Heart right ventricle (tissue), 16 donors: ENCODE measurements at regions not wholly inside any gene's neighbourhood (a gene's known extent, or its start where the extent isn't known, plus 50 kb on each side); places are given as distances from the start of the nearest gene placed in this dataset.

ENCODE experiments used
- ATAC-seq, 8 donors: fragments of 200-7000 bp; cut with Tn5 transposase; one replicate each; pipeline ENCODE4 v1.9.1; 2020; ENCODE audit warnings: mild to moderate bottlenecking in 8 of 8, moderate library complexity in 8 of 8, moderate number of reproducible peaks in 1 of 8
- DNase-seq, 2 donors: peaks; one replicate each; pipeline ENCODE4 v3.0.0-alpha.2; 2020
- H3K27ac ChIP-seq, 10 donors: fragments of 200-600 bp; sonication (generic) in 2 of 10; one replicate each; pipeline versions ENCODE4 v1.5.0 to v1.8.0; 2020 to 2022; ENCODE audit warnings: mild to moderate bottlenecking in 3 of 10
- H3K27me3 ChIP-seq, 7 donors: fragments of 200-600 bp; one replicate each; pipeline ENCODE4 v1.8.0; 2021 to 2022; ENCODE audit warnings: mild to moderate bottlenecking in 2 of 7
- H3K36me3 ChIP-seq, 9 donors: fragments of 200-600 bp; sonication (generic) in 1 of 9; one replicate each; pipeline versions ENCODE4 v1.5.0 to v1.8.0; 2020 to 2022; ENCODE audit warnings: mild to moderate bottlenecking in 2 of 9
- H3K4me1 ChIP-seq, 9 donors: fragments of 200-600 bp; sonication (generic) in 1 of 9; one replicate each; pipeline versions ENCODE4 v1.5.0 to v1.8.0; 2020 to 2022; ENCODE audit warnings: mild to moderate bottlenecking in 4 of 9
- H3K4me3 ChIP-seq, 10 donors: fragments of 200-600 bp; sonication (generic) in 2 of 10; one replicate each; pipeline versions ENCODE4 v1.5.0 to v1.8.0; 2020 to 2022; ENCODE audit warnings: mild to moderate bottlenecking in 7 of 10, moderate library complexity in 2 of 10
- H3K9me3 ChIP-seq, 11 donors: fragments of 200-600 bp in 10 of 11; sonication (generic) in 2 of 11; one replicate each; pipeline versions ENCODE4 v1.5.0 to v1.8.0; 2013 to 2022; ENCODE audit warnings: mild to moderate bottlenecking in 2 of 11, control low read depth in 1 of 11, moderate library complexity in 1 of 11
- WGBS, 2 donors: extraction: QIAGEN DNeasy Blood & Tissue Kit; methylation state at CpG; one replicate each; pipeline ENCODE4 v1.1.7; 2013; ENCODE audit warnings: inconsistent platforms in 1 of 2; 5-methylcytosine and 5-hydroxymethylcytosine counted together
- intact Hi-C, 10 donors: fragments of 100-400 bp; cut with DNase I; formaldehyde crosslinking; loops; one replicate each; pipeline versions ENCODE4 v1.11.1 to v1.14.2; 2022
- TF ChIP-seq, protein P1 (sequence below), 9 donors: fragments of 200-600 bp; sonication (generic) in 2 of 9; IDR thresholded peaks; one replicate each; pipeline versions ENCODE4 v1.5.0 to v1.8.0; 2021 to 2022; ENCODE audit warnings: antibody characterized with exemption in 9 of 9, mild to moderate bottlenecking in 5 of 9, moderate library complexity in 1 of 9
- donor health status: Arrhythmogenic right ventricular cardiomyopathy.
- donor health status: ischemic (EF 13 %, LVEDD 7.1; RV severe dilation, severe dysfunction).
- donor health status: healthy with polysubstance abuse.
- donor health status: DM: no; HTN: yes; CAD: no.
- donor health status: DM: no; HTN: no; CAD: no.
- donor health status: ischemic (EF 25% LVEDD 6.9; RV normal size, moderate dysfunction).
- donor health status: ischemic (EF 25% LVEDD 5.7; RV mildly dilated, moderate dysfunction).
- donor health status: healthy.
- donor health status: DM: yes; HTN: yes; CAD: no.
- donor health status: Ischemic cardiomyopathy.
- donor health status: ischemic (EF 35%, LVEDD 5.7; RV mildly dilated, moderate dysfunction).
- donor health status: nonischemic (EF 11% LVEDD 7.7; RV severe dilation, severe dysfunction).
- donor health status: DM: yes; HTN: yes; CAD: no.
- donor health status: PGD.
- donor health status: ischemic (EF 29% LVEDD 5.4; RV normal size, mild dysfunction).
- donor health status: nonischemic (EF 23%, LVEDD 6.1; RV moderate dilation, normal function).

DNA sequence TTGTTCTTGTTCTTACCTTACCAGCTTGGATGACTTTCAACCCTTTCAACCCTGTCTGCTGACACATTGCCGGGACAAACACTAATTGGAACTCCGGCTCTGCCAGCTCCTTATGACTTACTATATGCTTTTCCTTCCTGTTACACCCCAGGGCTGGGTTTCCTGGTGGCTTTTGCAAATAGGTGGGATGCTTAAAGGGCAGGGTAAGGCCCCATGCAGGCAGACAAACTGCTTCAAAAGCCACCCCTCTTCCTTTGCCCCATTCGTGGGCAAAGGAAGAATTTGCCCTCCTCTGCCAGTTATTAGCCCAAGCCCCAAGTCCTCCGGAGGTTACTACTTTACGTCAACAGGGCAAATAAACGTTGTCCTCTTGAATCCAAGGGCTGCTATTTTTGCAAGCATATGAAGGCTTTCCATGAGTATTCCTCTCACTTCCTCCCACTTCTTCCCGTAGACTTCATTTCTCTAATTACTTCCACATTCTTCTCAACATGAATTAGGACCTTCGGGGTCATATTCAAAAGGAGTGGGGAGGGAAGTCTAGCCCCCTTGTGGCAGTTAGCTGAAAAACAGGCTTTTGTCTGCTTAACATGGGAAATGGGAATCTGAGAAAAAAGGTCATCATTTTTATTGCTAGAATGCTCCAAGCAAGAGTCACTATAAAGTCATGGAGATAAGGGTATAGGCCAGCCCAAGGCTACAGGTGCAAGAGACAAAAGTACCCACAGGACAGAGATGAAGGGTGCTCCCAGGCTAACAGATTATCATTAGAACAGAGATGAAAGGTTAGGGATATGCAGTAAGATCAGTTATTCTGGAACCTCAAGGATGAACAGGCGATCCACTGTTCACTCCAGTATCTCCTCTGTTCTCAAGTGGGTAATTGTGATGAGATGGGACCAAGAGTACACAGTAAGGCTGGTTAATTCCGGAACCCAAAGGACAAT, 56.3 kb upstream of the FSTL1 start:
- Histone ChIP-seq H3K36me3 (no peaks in the 10 kb centered on the region), H3K27me3 (no peaks in the 10 kb centered on the region), H3K4me1 (peaks cover 5 to 22% (median 16%) of the 10 kb centered on the region in 9 donors), H3K4me3 (no peak overlapping the region), H3K9me3 (peaks cover 0 to 6% (median 0%) of the 10 kb centered on the region in 11 donors), H3K27ac (peak overlapping the region in 6 of 10 donors; percentile 6 to 40 (median 23))
- ATAC-seq: peak; percentile 51 to 85 (median 76)
- 45 to 50% methylated on average over 10 of the region's 10 CpGs for WGBS, 2 donors
- intact Hi-C loops: loop anchor here in 9 of 10 donors (2.0 to 10.0 kb wide), 10 partner anchors 50 to 92 kb away; partner anchors contain the start of gene FSTL1 (in 3 of the 9)
- peak in 1 of 2 donors; percentile 48 for DNase-seq
- TF ChIP-seq, protein P1, sequence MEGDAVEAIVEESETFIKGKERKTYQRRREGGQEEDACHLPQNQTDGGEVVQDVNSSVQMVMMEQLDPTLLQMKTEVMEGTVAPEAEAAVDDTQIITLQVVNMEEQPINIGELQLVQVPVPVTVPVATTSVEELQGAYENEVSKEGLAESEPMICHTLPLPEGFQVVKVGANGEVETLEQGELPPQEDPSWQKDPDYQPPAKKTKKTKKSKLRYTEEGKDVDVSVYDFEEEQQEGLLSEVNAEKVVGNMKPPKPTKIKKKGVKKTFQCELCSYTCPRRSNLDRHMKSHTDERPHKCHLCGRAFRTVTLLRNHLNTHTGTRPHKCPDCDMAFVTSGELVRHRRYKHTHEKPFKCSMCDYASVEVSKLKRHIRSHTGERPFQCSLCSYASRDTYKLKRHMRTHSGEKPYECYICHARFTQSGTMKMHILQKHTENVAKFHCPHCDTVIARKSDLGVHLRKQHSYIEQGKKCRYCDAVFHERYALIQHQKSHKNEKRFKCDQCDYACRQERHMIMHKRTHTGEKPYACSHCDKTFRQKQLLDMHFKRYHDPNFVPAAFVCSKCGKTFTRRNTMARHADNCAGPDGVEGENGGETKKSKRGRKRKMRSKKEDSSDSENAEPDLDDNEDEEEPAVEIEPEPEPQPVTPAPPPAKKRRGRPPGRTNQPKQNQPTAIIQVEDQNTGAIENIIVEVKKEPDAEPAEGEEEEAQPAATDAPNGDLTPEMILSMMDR (IDR thresholded peaks at IDR 0.05): peak; percentile 46 to 80 (median 70)

DNA sequence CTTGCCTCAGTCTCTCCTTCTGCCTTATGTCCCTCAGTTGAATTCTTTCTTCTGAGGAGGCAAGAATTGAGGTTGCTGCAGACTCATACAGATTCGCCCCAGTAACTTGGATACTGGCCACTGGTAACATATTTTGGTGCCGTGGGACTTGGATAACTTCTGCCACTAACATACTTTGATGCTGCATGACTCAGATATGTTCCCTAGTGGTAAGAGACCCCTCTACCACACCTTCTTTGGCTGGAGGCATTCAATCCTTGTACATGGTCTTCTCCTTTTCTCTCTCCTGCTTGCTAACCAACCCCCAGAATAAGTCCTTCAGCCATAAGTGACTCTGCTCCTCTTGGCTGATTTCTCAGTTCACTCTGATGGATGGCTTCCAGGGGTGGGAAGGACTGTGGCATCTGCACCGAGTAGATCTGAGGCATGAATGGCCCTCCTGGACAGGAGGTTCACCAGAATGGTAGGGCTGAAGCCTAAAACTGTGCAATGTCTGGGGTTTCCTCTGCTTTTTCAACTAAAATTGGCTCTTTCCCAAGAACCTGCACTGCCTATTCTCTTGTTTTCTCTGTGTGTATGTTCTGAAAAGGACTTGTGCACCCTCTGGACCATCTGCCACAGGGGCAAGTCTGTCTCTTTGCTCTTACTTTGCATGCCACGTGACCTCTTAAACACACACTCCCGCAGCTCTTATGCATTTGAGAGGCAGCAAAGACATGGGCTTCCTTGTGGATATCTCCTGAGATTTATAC, 55.5 kb upstream of the FSTL1 start:
- TF ChIP-seq, protein P1 (IDR thresholded peaks at IDR 0.05): no peak
- 37 to 39% methylated on average over 5 of the region's 5 CpGs for WGBS, 2 donors
- H3K4me3 ChIP-seq: no peak overlapping the region
- DNase-seq (no peak), ATAC-seq (peak in 6 of 8 donors; percentile 13 to 58 (median 46))
- H3K36me3 ChIP-seq: no peaks in the 10 kb centered on the region
- intact Hi-C loops: loop anchor here in 9 of 10 donors (2.0 to 10.0 kb wide), 10 partner anchors 51 to 91 kb away; partner anchors contain the start of gene FSTL1 (in 3 of the 9)
- H3K27me3 ChIP-seq: no peaks in the 10 kb centered on the region
- peaks cover 0 to 6% (median 0%) of the 10 kb centered on the region in 11 donors for H3K9me3 ChIP-seq
- peaks cover 5 to 22% (median 16%) of the 10 kb centered on the region in 9 donors for H3K4me1 ChIP-seq
- H3K27ac ChIP-seq: peak overlapping the region in 3 of 10 donors; percentile 7 to 40 (median 19)

DNA sequence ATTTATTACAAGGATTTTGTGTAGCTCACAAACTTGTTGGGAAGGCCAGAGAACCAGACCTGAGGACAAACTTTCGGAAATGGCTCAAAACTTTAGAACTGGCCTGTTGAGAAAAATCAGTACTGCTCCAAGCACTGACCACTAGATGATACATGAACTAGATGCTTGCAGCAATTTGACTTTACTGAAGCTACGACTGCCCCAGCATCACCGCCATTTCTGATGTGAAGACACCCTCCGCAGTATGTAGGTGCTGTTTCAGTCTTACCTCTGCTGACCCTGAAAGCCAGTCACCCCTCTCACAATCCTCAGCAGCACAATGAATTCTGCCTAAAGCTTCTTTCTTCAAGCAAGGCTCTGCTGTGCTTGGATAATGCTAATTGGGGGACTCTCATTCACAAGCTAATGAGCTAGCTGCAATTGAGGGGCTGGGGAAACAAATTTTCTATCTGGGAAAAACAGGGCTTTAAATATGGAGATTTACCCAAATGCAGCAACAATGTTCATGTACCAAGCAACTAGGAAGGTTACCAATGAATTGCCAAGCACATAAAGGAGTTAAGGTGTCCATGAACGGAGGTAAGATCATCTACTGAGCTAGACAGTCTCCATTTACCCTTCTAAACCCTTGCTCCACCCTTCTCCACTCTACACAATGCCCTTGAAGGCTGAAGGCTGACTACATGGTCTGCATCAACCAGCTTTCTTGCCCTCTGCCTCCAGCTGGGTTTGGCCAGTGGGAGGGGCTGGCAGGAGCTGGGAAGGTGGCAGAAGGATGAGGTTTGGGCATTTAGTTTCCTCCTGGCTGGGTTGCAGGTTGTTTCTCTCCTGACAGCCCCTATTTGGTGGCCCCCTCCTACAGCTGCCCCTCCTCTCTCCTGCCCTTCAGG, 53.2 kb upstream of the FSTL1 start:
- 96 to 99% methylated on average over 5 of the region's 5 CpGs for WGBS, 2 donors
- Histone ChIP-seq H3K4me1 (peaks cover 5 to 26% (median 16%) of the 10 kb centered on the region in 9 donors), H3K4me3 (no peak overlapping the region), H3K27ac (no peak overlapping the region), H3K27me3 (no peaks in the 10 kb centered on the region), H3K9me3 (no peaks in the 10 kb centered on the region), H3K36me3 (no peaks in the 10 kb centered on the region)
- intact Hi-C loops: loop anchor here in 2 of 10 donors (10.0 kb wide), 2 partner anchors 79 to 89 kb away; no protein-coding TSS in a partner anchor
- DNase-seq (no peak), ATAC-seq (no peak)
- TF ChIP-seq, protein P1 (IDR thresholded peaks at IDR 0.05): no peak
